ENCODE measurements at regions not wholly inside any gene's neighbourhood (a gene's known extent, or its start where the extent isn't known, plus 50 kb on each side); places are given as distances from the start of the nearest gene placed in this dataset.

DNA sequence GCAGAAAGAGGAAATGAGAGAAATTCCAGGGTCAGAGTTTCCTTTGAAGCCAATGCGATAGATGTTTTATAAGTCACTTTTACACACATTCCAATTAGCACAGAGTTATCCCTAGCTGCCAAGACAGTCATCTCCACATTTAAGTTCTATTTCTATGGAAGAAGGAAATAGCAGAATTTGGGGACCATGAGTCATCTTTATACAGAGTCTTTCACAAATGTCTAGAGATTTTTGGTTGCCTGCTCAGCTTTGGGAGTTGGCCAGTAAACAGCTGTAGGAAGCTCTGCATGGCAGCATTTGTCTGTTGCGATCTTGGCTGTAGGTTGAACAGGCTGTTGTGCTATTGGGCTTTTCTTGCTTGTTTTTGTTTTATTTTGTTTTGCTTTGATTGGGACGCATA lies 884.3 kb downstream of the GALC start:
- H3K9me1 ChIP-seq (replicated peaks; ENCODE audit: control insufficient read depth, extremely low read depth, insufficient read depth, low read length): no peaks in the 10 kb centered on the region
- no peaks in the 10 kb centered on the region for H4K20me1 ChIP-seq (replicated peaks; ENCODE audit: control insufficient read depth, extremely low read depth, insufficient read depth, low read length)
- peak; percentile 43 for FAIRE-seq
- no peak overlapping the region for H3K4me3 ChIP-seq (replicated peaks in 1 of 3; ENCODE audit: insufficient read depth in 1 of 3, low read depth in 1 of 3, low read length in 3 of 3)
- no peaks in the 10 kb centered on the region for H3K4me1 ChIP-seq (ENCODE audit: control insufficient read depth, extremely low read depth, insufficient read depth, low read length)
- TF ChIP-seq MYC (IDR thresholded peaks at IDR 0.05; ENCODE audit: low read depth, low read length) (no peak), FOS (IDR thresholded peaks at IDR 0.05; ENCODE audit: borderline replicate concordance, insufficient read depth, low read length) (no peak), POLR2A (IDR thresholded peaks at IDR 0.05; ENCODE audit: low read depth, low read length) (no peak), EZH2 (IDR thresholded peaks at IDR 0.05; ENCODE audit: borderline replicate concordance, low read depth, low read length, severe bottlenecking) (no peak), POLR2AphosphoS5 (IDR thresholded peaks at IDR 0.05; ENCODE audit: insufficient read depth, low read depth, low read length) (no peak), JUN (IDR thresholded peaks at IDR 0.05; ENCODE audit: borderline replicate concordance, insufficient read depth, insufficient read length, low read depth) (no peak), MAX (IDR thresholded peaks at IDR 0.05; ENCODE audit: insufficient read depth, insufficient read length) (no peak), GATA2 (IDR thresholded peaks at IDR 0.05; ENCODE audit: insufficient read depth, insufficient read length, low read depth, low read length) (no peak), CTCF (IDR thresholded peaks at IDR 0.05; ENCODE audit: extremely low read depth in 1 of 2, insufficient read depth in 1 of 2, low read depth in 1 of 2, low read length in 2 of 2) (no peak)
- dilution Hi-C loops (cut with MboI; ENCODE audit: extremely low pct_ligation_motif_present, low sequenced_read_pairs) (no loop called here), intact Hi-C loops (cut with micrococcal nuclease) (no loop called here)
- no peak overlapping the region for H3K9ac ChIP-seq (replicated peaks; ENCODE audit: extremely low read depth, insufficient read depth, low read length)
- no peak for DNase-seq (ENCODE audit: low read depth, low spot score)
- H3K4me2 ChIP-seq (ENCODE audit: insufficient read depth, low read length): no peak overlapping the region
- no TSS peak for BruUV-seq (replicated peaks)
- CTCF ChIA-PET: no interaction called here
- H3K27me3 ChIP-seq (ENCODE audit: control insufficient read depth in 2 of 2, insufficient read depth in 2 of 2, low read length in 2 of 2): no peaks in the 10 kb centered on the region
- peaks cover 2% of the 10 kb centered on the region for H3K9me3 ChIP-seq (replicated peaks; ENCODE audit: control insufficient read depth, insufficient read depth, low read length)
- no peak overlapping the region for H2AFZ ChIP-seq (ENCODE audit: low read depth, low read length)
- no peaks in the 10 kb centered on the region for H3K36me3 ChIP-seq (ENCODE audit: control insufficient read depth in 2 of 2, extremely low read depth in 1 of 2, insufficient read depth in 2 of 2, low read length in 2 of 2)
- POLR2A ChIA-PET: no interaction called here
- H3K79me2 ChIP-seq (ENCODE audit: control insufficient read depth, insufficient read depth, low read length): no peaks in the 10 kb centered on the region
- no peak overlapping the region for H3K27ac ChIP-seq (ENCODE audit: insufficient read depth, low read depth, low read length)
